ENCODE measurements at regions not wholly inside any gene's neighbourhood (a gene's known extent, or its start where the extent isn't known, plus 50 kb on each side); places are given as distances from the start of the nearest gene placed in this dataset.

GRCh38 chr5:133665571-133665970, 53.2 kb upstream of the FSTL4 start:
- TF ChIP-seq GATA2 (IDR thresholded peaks at IDR 0.05; ENCODE audit: low read depth, low read length), result no peak
- TF ChIP-seq GATA3 (IDR thresholded peaks at IDR 0.05; ENCODE audit: low read depth, low read length), result no peak

GRCh38 chr5:133664422-133664821, 52.1 kb upstream of the FSTL4 start:
- TF ChIP-seq GATA3 (IDR thresholded peaks at IDR 0.05; ENCODE audit: low read depth, low read length) (no peak), GATA2 (IDR thresholded peaks at IDR 0.05; ENCODE audit: low read depth, low read length) (no peak)

- TF ChIP-seq GATA2 (IDR thresholded peaks at IDR 0.05; ENCODE audit: low read depth, low read length), result no peak
- no peak for TF ChIP-seq GATA3 (IDR thresholded peaks at IDR 0.05; ENCODE audit: low read depth, low read length)
These were observed 51.2 kb upstream of the FSTL4 start for GRCh38 chr5:133663397-133664054.

GRCh38 chr5:133662578-133662977, 50.2 kb upstream of the FSTL4 start:
- no peak for TF ChIP-seq GATA3 (IDR thresholded peaks at IDR 0.05; ENCODE audit: low read depth, low read length)
- TF ChIP-seq GATA2 (IDR thresholded peaks at IDR 0.05; ENCODE audit: low read depth, low read length), result no peak
